HCT116 (cell line): ENCODE measurements at regions not wholly inside any gene's neighbourhood (a gene's known extent, or its start where the extent isn't known, plus 50 kb on each side); places are given as distances from the start of the nearest gene placed in this dataset.

Source experiments
- ATAC-seq: fragments of 200-7000 bp; cut with Tn5 transposase; 2 replicates; pipeline ENCODE4 v1.9.1; 2020; ENCODE audit warnings: mild to moderate bottlenecking, moderate library complexity
- BruUV-seq: library from RNA; stranded (reverse); fragments of 400-500 nt; replicated peaks from 2 replicates; lab custom pipeline; 2021; lab: Mats Ljungman, UMichigan
- CTCF ChIA-PET: fragments of 300-600 bp; sonication (Branson Sonifier 250); formaldehyde crosslinking; loops from one replicate; lab custom pipeline; 2021; ENCODE audit warnings: antibody characterized with exemption; lab: Charles Lee
- POLR2A ChIA-PET: fragments of 300-600, 350-600 bp; sonication (Branson Sonifier 250); formaldehyde crosslinking; loops from one replicate; lab custom pipeline; 2021; ENCODE audit warnings: antibody characterized with exemption; lab: Charles Lee
- RAD21 ChIA-PET, 2 experiments: fragments of 300-600 bp; sonication (Branson Sonifier 250); formaldehyde crosslinking; loops; one replicate each; lab custom pipeline; 2023; ENCODE audit warnings: low total read pairs in 2 of 2; ENCODE audit not compliant: uncharacterized antibody in 2 of 2, unreplicated experiment in 2 of 2, low non-redundant PET in 1 of 2; lab: Charles Lee
- DNase-seq: peaks from one replicate; pipeline ENCODE4 v3.0.0-alpha.2; 2010; ENCODE audit warnings: low read depth, low spot score
- H2AFZ ChIP-seq: fragments of 200-600 bp; shearing (Covaris generic), sonication (generic); 2 replicates; pipeline ENCODE4 v1.6.1; 2017; ENCODE audit warnings: low read depth, mixed run types, mixed read lengths, antibody characterized with exemption, low read length; ENCODE audit not compliant: poor library complexity, severe bottlenecking
- H3K27ac ChIP-seq: 2 replicates; pipeline ENCODE4 v1.5.1; 2012; ENCODE audit warnings: low read depth, low read length
- H3K27me3 ChIP-seq: fragments of 200-600 bp; sonication (generic); 2 replicates; pipeline ENCODE4 v1.6.1; 2016; ENCODE audit warnings: mixed run types, low read length, mixed read lengths; ENCODE audit not compliant: insufficient read depth
- H3K36me3 ChIP-seq, 2 experiments: fragments of 200-500 bp in 1 of 2; fragments of 200-600 bp in 1 of 2; sonication (Bioruptor generic) in 1 of 2; sonication (generic) in 1 of 2; 2 replicates each; pipeline versions ENCODE4 v1.5.1 to v1.6.1; 2014 to 2016; ENCODE audit warnings: low read length in 2 of 2, inconsistent platforms in 1 of 2, mixed read lengths in 1 of 2, mixed run types in 1 of 2; ENCODE audit not compliant: insufficient read depth in 2 of 2, control insufficient read depth in 1 of 2
- H3K4me1 ChIP-seq, 2 experiments: fragments of 200-600 bp in 1 of 2; sonication (generic) in 1 of 2; 2 replicates each; pipeline versions ENCODE4 v1.5.1 to v1.6.1; 2012 to 2017; ENCODE audit warnings: low read length in 2 of 2, inconsistent platforms in 1 of 2, mild to moderate bottlenecking in 1 of 2, mixed read lengths in 1 of 2, mixed run types in 1 of 2, moderate library complexity in 1 of 2; ENCODE audit not compliant: insufficient read depth in 2 of 2, control insufficient read depth in 1 of 2
- H3K4me2 ChIP-seq: fragments of 200-600 bp; sonication (generic); 2 replicates; pipeline ENCODE4 v1.6.1; 2017; ENCODE audit warnings: mixed run types, low read length, mixed read lengths
- H3K4me3 ChIP-seq, 2 experiments: fragments of 200-600 bp in 1 of 2; sonication (generic) in 1 of 2; replicated peaks in 1 of 2; 2 replicates each; pipeline ENCODE4 v1.5.1; 2011 to 2016; ENCODE audit warnings: low read length in 2 of 2, control low read depth in 1 of 2, low read depth in 1 of 2, mild to moderate bottlenecking in 1 of 2, mixed read lengths in 1 of 2, mixed run types in 1 of 2
- H3K79me2 ChIP-seq: fragments of 200-600 bp; sonication (generic); 2 replicates; pipeline ENCODE4 v1.6.1; 2017; ENCODE audit warnings: mild to moderate bottlenecking, mixed run types, low read length, moderate library complexity, mixed read lengths; ENCODE audit not compliant: insufficient read depth
- H3K9ac ChIP-seq: fragments of 200-600 bp; sonication (generic); 2 replicates; pipeline ENCODE4 v1.6.1; 2016; ENCODE audit warnings: low read length, mixed read lengths
- H3K9me2 ChIP-seq: fragments of 200-600 bp; sonication (generic), shearing (Covaris generic); 2 replicates; pipeline ENCODE4 v1.6.1; 2017; ENCODE audit warnings: mixed run types, mild to moderate bottlenecking, moderate library complexity; ENCODE audit not compliant: insufficient read depth
- H3K9me3 ChIP-seq, 2 experiments: fragments of 200-500 bp in 1 of 2; fragments of 200-600 bp in 1 of 2; sonication (Bioruptor generic) in 1 of 2; sonication (generic) in 1 of 2; 2 replicates each; pipeline ENCODE4 v1.6.1; 2014 to 2017; ENCODE audit warnings: low read length in 2 of 2, mixed read lengths in 2 of 2, inconsistent platforms in 1 of 2, low read depth in 1 of 2, mild to moderate bottlenecking in 1 of 2, mixed run types in 1 of 2, moderate library complexity in 1 of 2; ENCODE audit not compliant: control insufficient read depth in 1 of 2, insufficient read depth in 1 of 2
- H4K20me1 ChIP-seq: fragments of 200-600 bp; sonication (generic), shearing (Covaris generic); 2 replicates; pipeline ENCODE4 v1.6.1; 2017; ENCODE audit warnings: mixed run types, mild to moderate bottlenecking, moderate library complexity; ENCODE audit not compliant: insufficient read depth
- ATF3 ChIP-seq: IDR thresholded peaks from 2 replicates; pipeline ENCODE4 v1.6.1; 2012
- CEBPB ChIP-seq: IDR thresholded peaks from 2 replicates; pipeline ENCODE4 v1.6.1; 2012; ENCODE audit warnings: low read depth
- CTCF ChIP-seq, 3 experiments: fragments of 200-600 bp in 1 of 3; sonication (generic) in 1 of 3; IDR thresholded peaks in 2 of 3; conservative IDR thresholded peaks in 1 of 3; 2 replicates each; pipeline ENCODE4 v1.5.1; 2012 to 2017; ENCODE audit warnings: low read depth in 2 of 3, low read length in 2 of 3, antibody characterized with exemption in 1 of 3, borderline replicate concordance in 1 of 3, control low read depth in 1 of 3, mild to moderate bottlenecking in 1 of 3, mixed read lengths in 1 of 3, mixed run types in 1 of 3, moderate library complexity in 1 of 3; ENCODE audit not compliant: insufficient read depth in 1 of 3
- EGR1 ChIP-seq: IDR thresholded peaks from 2 replicates; pipeline ENCODE4 v1.6.1; 2012; ENCODE audit warnings: low read depth
- ELF1 ChIP-seq: IDR thresholded peaks from 2 replicates; pipeline ENCODE4 v1.6.1; 2012; ENCODE audit warnings: low read depth, borderline replicate concordance
- EZH2 ChIP-seq: fragments of 200-600 bp; sonication (generic); IDR thresholded peaks from 2 replicates; pipeline ENCODE4 v1.6.1; 2017; ENCODE audit warnings: antibody characterized with exemption, mixed run types
- FOSL1 ChIP-seq: IDR thresholded peaks from 2 replicates; pipeline ENCODE4 v1.6.1; 2012; ENCODE audit warnings: low read depth
- JUND ChIP-seq: IDR thresholded peaks from 2 replicates; pipeline ENCODE4 v1.6.1; 2012
- MAX ChIP-seq: IDR thresholded peaks from 2 replicates; pipeline ENCODE4 v1.6.1; 2012
- POLR2A ChIP-seq: IDR thresholded peaks from 2 replicates; pipeline ENCODE4 v1.7.0; 2011; ENCODE audit warnings: borderline replicate concordance; ENCODE audit not compliant: insufficient read depth, insufficient read length; ENCODE audit errors: extremely low read depth
- RAD21 ChIP-seq: IDR thresholded peaks from 2 replicates; pipeline ENCODE4 v1.6.1; 2012; ENCODE audit warnings: low read depth, mild to moderate bottlenecking
- SIN3A ChIP-seq: IDR thresholded peaks from 2 replicates; pipeline ENCODE4 v1.6.1; 2012; ENCODE audit warnings: low read depth
- SP1 ChIP-seq: IDR thresholded peaks from 2 replicates; pipeline ENCODE4 v1.6.1; 2012; ENCODE audit warnings: low read depth
- SRF ChIP-seq: IDR thresholded peaks from 2 replicates; pipeline ENCODE4 v1.6.1; 2012; ENCODE audit warnings: low read depth
- TCF7L2 ChIP-seq: IDR thresholded peaks from 2 replicates; pipeline ENCODE4 v1.7.0; 2011; ENCODE audit warnings: borderline replicate concordance, inconsistent platforms; ENCODE audit not compliant: insufficient read depth, insufficient read length; ENCODE audit errors: extremely low read depth
- YY1 ChIP-seq: IDR thresholded peaks from 2 replicates; pipeline ENCODE4 v1.6.1; 2011; ENCODE audit warnings: low read length, low read depth, moderate library complexity, mild to moderate bottlenecking; ENCODE audit not compliant: insufficient replicate concordance; ENCODE audit errors: extremely low read depth
- ZBTB33 ChIP-seq: IDR thresholded peaks from 2 replicates; pipeline ENCODE4 v1.6.1; 2011; ENCODE audit warnings: mild to moderate bottlenecking, low read length, moderate library complexity; ENCODE audit not compliant: insufficient replicate concordance; ENCODE audit errors: extremely low read depth
- ZFX ChIP-seq: fragments of 450-650 bp; IDR thresholded peaks from 2 replicates; pipeline ENCODE4 v1.6.1; 2017
- ZNF274 ChIP-seq: fragments of 200-500 bp; sonication (Bioruptor generic); IDR thresholded peaks from 2 replicates; pipeline ENCODE4 v1.6.1; 2014; ENCODE audit warnings: mild to moderate bottlenecking, low read depth, low read length, inconsistent platforms
- intact Hi-C: fragments of 100-400 bp; cut with micrococcal nuclease; formaldehyde crosslinking; loops from 2 replicates; pipeline ENCODE4 v1.10.0; 2022

- H4K20me1 ChIP-seq = no peaks in the 10 kb centered on the region
- H3K9ac ChIP-seq = no peak overlapping the region
- H3K9me2 ChIP-seq = no peaks in the 10 kb centered on the region
- TF ChIP-seq EGR1 (no peak), SP1 (no peak), YY1 (no peak), ZBTB33 (no peak), RAD21 (no peak), POLR2A (no peak), CTCF (IDR thresholded peaks at IDR 0.05 in 2 of 3, conservative IDR thresholded peaks at IDR 0.05 in 1 of 3; ENCODE audit: borderline replicate concordance in 1 of 3, insufficient read depth in 1 of 3, low read depth in 2 of 3, low read length in 2 of 3) (no peak), ZFX (no peak), ELF1 (no peak), CEBPB (no peak), ZNF274 (no peak), FOSL1 (no peak), EZH2 (no peak), JUND (no peak), SRF (no peak), SIN3A (no peak), ATF3 (no peak), MAX (no peak), TCF7L2 (no peak)
- no peak overlapping the region for H3K4me3 ChIP-seq
- no TSS peak for BruUV-seq
- H3K9me3 ChIP-seq = no peaks in the 10 kb centered on the region
- H3K79me2 ChIP-seq = no peaks in the 10 kb centered on the region
- H3K27ac ChIP-seq = no peak overlapping the region
- ATAC-seq (no peak), DNase-seq (no peak)
- H3K4me2 ChIP-seq = no peak overlapping the region
- H3K4me1 ChIP-seq = no peaks in the 10 kb centered on the region; a peak in 1 of 4 replicates
- no peaks in the 10 kb centered on the region for H3K36me3 ChIP-seq
- intact Hi-C loops = no loop called here
- peaks cover 14% of the 10 kb centered on the region for H3K27me3 ChIP-seq
- ChIA-PET CTCF (no interaction called here), POLR2A (no interaction called here), RAD21 (no interaction called here)
- no peak overlapping the region for H2AFZ ChIP-seq
Observed at GRCh38 chr7:3217166-3217565, 83.9 kb upstream of the SDK1 start.
